ENCODE measurements at regions not wholly inside any gene's neighbourhood (a gene's known extent, or its start where the extent isn't known, plus 50 kb on each side); places are given as distances from the start of the nearest gene placed in this dataset.

GRCh38 chr2:18922276-18922675 lies 332.9 kb upstream of the NT5C1B start:
- DNase-seq: no peak

- no peak for DNase-seq
Measured at GRCh38 chr2:18918280-18918679, 328.9 kb upstream of the NT5C1B start.

GRCh38 chr2:18915227-18915626 lies 325.9 kb upstream of the NT5C1B start:
- no peak for DNase-seq

- DNase-seq: no peak
Measured at GRCh38 chr2:18913512-18913911, 324.1 kb upstream of the NT5C1B start.

- no peak for DNase-seq
Measured at GRCh38 chr2:18912225-18912888, 323.0 kb upstream of the NT5C1B start.

- DNase-seq: no peak
Measured at GRCh38 chr2:18911416-18911815, 322.0 kb upstream of the NT5C1B start.

- no peak for DNase-seq
Measured at GRCh38 chr2:18910843-18911242, 321.5 kb upstream of the NT5C1B start.

GRCh38 chr2:18907937-18908336 lies 318.6 kb upstream of the NT5C1B start:
- DNase-seq: no peak

- DNase-seq: no peak
Measured at GRCh38 chr2:18907508-18907907, 318.1 kb upstream of the NT5C1B start.

GRCh38 chr2:18903750-18904149 lies 314.4 kb upstream of the NT5C1B start:
- DNase-seq: no peak

- no peak for DNase-seq
Measured at GRCh38 chr2:18901242-18901641, 311.9 kb upstream of the NT5C1B start.

GRCh38 chr2:18900691-18901141 lies 311.3 kb upstream of the NT5C1B start:
- no peak for DNase-seq

- DNase-seq: no peak
Measured at GRCh38 chr2:18899725-18900124, 310.4 kb upstream of the NT5C1B start.

GRCh38 chr2:18898271-18898670 lies 308.9 kb upstream of the NT5C1B start:
- no peak for DNase-seq

- DNase-seq: no peak
Measured at GRCh38 chr2:18896125-18896764, 306.9 kb upstream of the NT5C1B start.

GRCh38 chr2:18891600-18892345 lies 302.4 kb upstream of the NT5C1B start:
- no peak for DNase-seq

- DNase-seq: no peak
Measured at GRCh38 chr2:18889565-18890332, 300.4 kb upstream of the NT5C1B start.

- no peak for DNase-seq
Measured at GRCh38 chr2:18885457-18885856, 296.1 kb upstream of the NT5C1B start.

- no peak for DNase-seq
Measured at GRCh38 chr2:18883616-18884456, 294.5 kb upstream of the NT5C1B start.

GRCh38 chr2:18871430-18871829 lies 282.1 kb upstream of the NT5C1B start:
- DNase-seq: no peak

- DNase-seq: no peak
Measured at GRCh38 chr2:18870307-18870706, 280.9 kb upstream of the NT5C1B start.

GRCh38 chr2:18861951-18862350 lies 272.6 kb upstream of the NT5C1B start:
- DNase-seq: no peak
